ENCODE measurements at regions not wholly inside any gene's neighbourhood (a gene's known extent, or its start where the extent isn't known, plus 50 kb on each side); places are given as distances from the start of the nearest gene placed in this dataset.

DNA sequence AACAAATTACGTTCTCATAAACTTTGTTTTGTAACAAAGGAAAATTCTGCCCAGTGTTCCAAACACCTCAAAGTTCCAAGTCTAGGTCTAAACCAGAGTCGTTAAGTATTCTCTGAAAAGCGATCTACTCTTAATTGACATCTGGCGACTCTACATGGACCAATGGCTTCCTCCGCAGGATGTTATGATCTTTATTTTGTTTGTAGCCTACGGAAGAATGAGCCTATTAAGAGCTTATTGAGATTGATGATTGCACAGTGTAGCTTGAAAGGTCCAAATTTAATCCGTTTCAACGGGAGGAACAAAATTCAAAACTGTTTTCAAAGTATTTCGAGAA lies 61.1 kb downstream of the FAM217A start:
- TF ChIP-seq POLR2AphosphoS5 (IDR thresholded peaks at IDR 0.05) (no peak), POLR2A (IDR thresholded peaks at IDR 0.05) (no peak)
